ENCODE measurements at regions not wholly inside any gene's neighbourhood (a gene's known extent, or its start where the extent isn't known, plus 50 kb on each side); places are given as distances from the start of the nearest gene placed in this dataset.

DNA sequence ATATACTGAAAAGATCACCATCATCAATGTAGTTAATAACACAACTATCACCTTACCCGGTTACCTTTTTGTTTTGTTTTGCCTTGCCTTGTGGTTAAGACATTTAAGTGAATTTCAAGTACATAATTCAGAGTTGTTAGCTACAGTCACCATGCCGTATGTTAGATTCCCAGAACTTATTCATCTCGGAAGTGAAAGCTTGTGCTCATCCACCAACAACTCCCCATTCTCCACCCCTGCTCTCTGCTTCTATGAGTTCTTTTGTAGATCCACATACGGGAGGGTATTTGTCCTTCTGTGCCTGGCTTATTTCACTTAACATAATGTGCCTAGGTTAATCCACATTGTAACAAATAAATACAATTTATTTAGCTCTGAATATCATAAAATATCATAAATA is 182.8 kb upstream of the ADARB2 start:
- TF ChIP-seq, protein P1, sequence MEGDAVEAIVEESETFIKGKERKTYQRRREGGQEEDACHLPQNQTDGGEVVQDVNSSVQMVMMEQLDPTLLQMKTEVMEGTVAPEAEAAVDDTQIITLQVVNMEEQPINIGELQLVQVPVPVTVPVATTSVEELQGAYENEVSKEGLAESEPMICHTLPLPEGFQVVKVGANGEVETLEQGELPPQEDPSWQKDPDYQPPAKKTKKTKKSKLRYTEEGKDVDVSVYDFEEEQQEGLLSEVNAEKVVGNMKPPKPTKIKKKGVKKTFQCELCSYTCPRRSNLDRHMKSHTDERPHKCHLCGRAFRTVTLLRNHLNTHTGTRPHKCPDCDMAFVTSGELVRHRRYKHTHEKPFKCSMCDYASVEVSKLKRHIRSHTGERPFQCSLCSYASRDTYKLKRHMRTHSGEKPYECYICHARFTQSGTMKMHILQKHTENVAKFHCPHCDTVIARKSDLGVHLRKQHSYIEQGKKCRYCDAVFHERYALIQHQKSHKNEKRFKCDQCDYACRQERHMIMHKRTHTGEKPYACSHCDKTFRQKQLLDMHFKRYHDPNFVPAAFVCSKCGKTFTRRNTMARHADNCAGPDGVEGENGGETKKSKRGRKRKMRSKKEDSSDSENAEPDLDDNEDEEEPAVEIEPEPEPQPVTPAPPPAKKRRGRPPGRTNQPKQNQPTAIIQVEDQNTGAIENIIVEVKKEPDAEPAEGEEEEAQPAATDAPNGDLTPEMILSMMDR (conservative IDR thresholded peaks at IDR 0.05), result no peak
- TF ChIP-seq ZFX (IDR thresholded peaks at IDR 0.05), result no peak

Data from C4-2B (cell line).